K562 (cell line): ENCODE measurements at regions not wholly inside any gene's neighbourhood (a gene's known extent, or its start where the extent isn't known, plus 50 kb on each side); places are given as distances from the start of the nearest gene placed in this dataset.
A peak's percentile ranks its signal among the peaks of the same experiment; 100 is the strongest.

ENCODE experiments used
- BACH1 ChIP-seq: fragments of 200-800 bp; sonication (Bioruptor generic); IDR thresholded peaks from 2 replicates; pipeline ENCODE4 v1.6.1; 2016; ENCODE audit warnings: missing genetic modification characterization, missing compliant biosample characterization
- CBX2 ChIP-seq: fragments of 200-600 bp; sonication (generic); IDR thresholded peaks from one replicate; pipeline ENCODE4 v1.6.1; 2012; ENCODE audit warnings: mild to moderate bottlenecking, low read length, inconsistent platforms; ENCODE audit not compliant: insufficient read depth, poor library complexity, severe bottlenecking
- CREB3 ChIP-seq: fragments of 450-650 bp; conservative IDR thresholded peaks from 2 replicates; pipeline ENCODE4 v1.6.1; 2016; ENCODE audit warnings: missing genetic modification characterization, low read depth, mild to moderate bottlenecking, missing compliant biosample characterization, moderate library complexity
- CREM ChIP-seq: IDR thresholded peaks from 2 replicates; pipeline ENCODE4 v1.6.1; 2014; ENCODE audit warnings: antibody characterized with exemption, low read depth
- CSDE1 ChIP-seq, 2 experiments: fragments of 450-650 bp; IDR thresholded peaks; 2 replicates each; pipeline ENCODE4 v1.6.1; 2016; ENCODE audit warnings: mild to moderate bottlenecking in 1 of 2
- DMBX1 ChIP-seq: fragments of 250-450 bp; sonication (Bioruptor Pico); IDR thresholded peaks from 2 replicates; pipeline ENCODE4 v1.8.0; 2022; ENCODE audit warnings: inconsistent platforms, mild to moderate bottlenecking, moderate library complexity, borderline replicate concordance
- HNRNPH1 ChIP-seq: fragments of 200-400 bp; formaldehyde crosslinking; optimal IDR thresholded peaks from 2 replicates; pipeline ENCODE3; 2017; ENCODE audit warnings: low read depth, mild to moderate bottlenecking, low read length, moderate library complexity
- NR2C2 ChIP-seq, 2 experiments: fragments of 200-800 bp in 1 of 2; sonication (Bioruptor generic) in 1 of 2; sonication (generic) in 1 of 2; formaldehyde crosslinking in 1 of 2; IDR thresholded peaks; 2 replicates each; pipeline versions ENCODE4 v1.6.1 to v1.8.0; 2016 to 2022; ENCODE audit warnings: mild to moderate bottlenecking in 1 of 2, missing compliant biosample characterization in 1 of 2, missing genetic modification characterization in 1 of 2, missing genetic modification reagents in 1 of 2
- POLR3G ChIP-seq: IDR thresholded peaks from 2 replicates; pipeline ENCODE4 v1.6.1; 2011; ENCODE audit not compliant: insufficient read length, insufficient replicate concordance; ENCODE audit errors: extremely low read depth
- SMARCE1 ChIP-seq: fragments of 450-650 bp; IDR thresholded peaks from 2 replicates; pipeline ENCODE4 v1.7.1; 2016; ENCODE audit warnings: mild to moderate bottlenecking
- SPI1 ChIP-seq: IDR thresholded peaks from 2 replicates; pipeline ENCODE4 v1.6.1; 2011; ENCODE audit warnings: low read depth, low read length, control low read depth, borderline replicate concordance
- ZNF583 ChIP-seq: fragments of 250-450 bp; sonication (Bioruptor Pico); IDR thresholded peaks from 2 replicates; pipeline ENCODE4 v1.4.0; 2020
- TF ChIP-seq, protein P1 (sequence below), 3 experiments: fragments of 200-800 bp in 1 of 3; fragments of 250-450 bp in 1 of 3; fragments of 450-650 bp in 1 of 3; sonication (Bioruptor Pico) in 1 of 3; sonication (Bioruptor generic) in 1 of 3; formaldehyde crosslinking in 1 of 3; IDR thresholded peaks; 2 replicates each; pipeline versions ENCODE4 v1.6.1 to v1.8.0; 2016 to 2022; ENCODE audit warnings: mild to moderate bottlenecking in 2 of 3, missing genetic modification characterization in 2 of 3, missing compliant biosample characterization in 1 of 3, moderate library complexity in 1 of 3
- TF ChIP-seq, protein P2 (sequence below), 2 experiments: fragments of 200-800 bp in 1 of 2; sonication (Bioruptor generic) in 1 of 2; sonication (generic) in 1 of 2; formaldehyde crosslinking in 1 of 2; IDR thresholded peaks in 1 of 2; conservative IDR thresholded peaks in 1 of 2; 2 replicates each; pipeline versions ENCODE4 v1.5.0 to v1.6.1; 2016 to 2020; ENCODE audit warnings: missing compliant biosample characterization in 1 of 2, missing genetic modification characterization in 1 of 2, missing genetic modification reagents in 1 of 2
- TF ChIP-seq, protein P3 (sequence below): fragments of 250-450 bp; sonication (Bioruptor Pico); IDR thresholded peaks from 2 replicates; pipeline ENCODE4 v1.4.0; 2020; ENCODE audit warnings: mild to moderate bottlenecking, moderate library complexity

- TF ChIP-seq, protein P1, sequence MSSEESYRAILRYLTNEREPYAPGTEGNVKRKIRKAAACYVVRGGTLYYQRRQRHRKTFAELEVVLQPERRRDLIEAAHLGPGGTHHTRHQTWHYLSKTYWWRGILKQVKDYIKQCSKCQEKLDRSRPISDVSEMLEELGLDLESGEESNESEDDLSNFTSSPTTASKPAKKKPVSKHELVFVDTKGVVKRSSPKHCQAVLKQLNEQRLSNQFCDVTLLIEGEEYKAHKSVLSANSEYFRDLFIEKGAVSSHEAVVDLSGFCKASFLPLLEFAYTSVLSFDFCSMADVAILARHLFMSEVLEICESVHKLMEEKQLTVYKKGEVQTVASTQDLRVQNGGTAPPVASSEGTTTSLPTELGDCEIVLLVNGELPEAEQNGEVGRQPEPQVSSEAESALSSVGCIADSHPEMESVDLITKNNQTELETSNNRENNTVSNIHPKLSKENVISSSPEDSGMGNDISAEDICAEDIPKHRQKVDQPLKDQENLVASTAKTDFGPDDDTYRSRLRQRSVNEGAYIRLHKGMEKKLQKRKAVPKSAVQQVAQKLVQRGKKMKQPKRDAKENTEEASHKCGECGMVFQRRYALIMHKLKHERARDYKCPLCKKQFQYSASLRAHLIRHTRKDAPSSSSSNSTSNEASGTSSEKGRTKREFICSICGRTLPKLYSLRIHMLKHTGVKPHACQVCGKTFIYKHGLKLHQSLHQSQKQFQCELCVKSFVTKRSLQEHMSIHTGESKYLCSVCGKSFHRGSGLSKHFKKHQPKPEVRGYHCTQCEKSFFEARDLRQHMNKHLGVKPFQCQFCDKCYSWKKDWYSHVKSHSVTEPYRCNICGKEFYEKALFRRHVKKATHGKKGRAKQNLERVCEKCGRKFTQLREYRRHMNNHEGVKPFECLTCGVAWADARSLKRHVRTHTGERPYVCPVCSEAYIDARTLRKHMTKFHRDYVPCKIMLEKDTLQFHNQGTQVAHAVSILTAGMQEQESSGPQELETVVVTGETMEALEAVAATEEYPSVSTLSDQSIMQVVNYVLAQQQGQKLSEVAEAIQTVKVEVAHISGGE (CRISPR knock-in tag; IDR thresholded peaks at IDR 0.05), result 0 out of 6 replicates have a peak, but pooled peaks of 1 of the 3 experiments have one; percentile 11
- TF ChIP-seq HNRNPH1 (no peak), CBX2 (no peak), CSDE1 (IDR thresholded peaks at IDR 0.05) (no peak), BACH1 (tag) (0 out of 2 replicates have a peak, but pooled peaks have one; percentile 18), CREM (no peak), POLR3G (no peak), SPI1 (peak; percentile 19; the same call in 1 of the 2 replicates), ZNF583 (CRISPR knock-in tag) (0 out of 2 replicates have a peak, but pooled peaks have one; percentile 17), CREB3 (tag) (0 out of 2 replicates have a peak, but pooled peaks have one; percentile 37), DMBX1 (0 out of 2 replicates have a peak, but pooled peaks have one; percentile 4), NR2C2 (CRISPR knock-in tag; IDR thresholded peaks at IDR 0.05) (no peak), NR2C2 (tag; IDR thresholded peaks at IDR 0.05) (no peak), SMARCE1 (0 out of 2 replicates have a peak, but pooled peaks have one; percentile 6)
- TF ChIP-seq, protein P2, sequence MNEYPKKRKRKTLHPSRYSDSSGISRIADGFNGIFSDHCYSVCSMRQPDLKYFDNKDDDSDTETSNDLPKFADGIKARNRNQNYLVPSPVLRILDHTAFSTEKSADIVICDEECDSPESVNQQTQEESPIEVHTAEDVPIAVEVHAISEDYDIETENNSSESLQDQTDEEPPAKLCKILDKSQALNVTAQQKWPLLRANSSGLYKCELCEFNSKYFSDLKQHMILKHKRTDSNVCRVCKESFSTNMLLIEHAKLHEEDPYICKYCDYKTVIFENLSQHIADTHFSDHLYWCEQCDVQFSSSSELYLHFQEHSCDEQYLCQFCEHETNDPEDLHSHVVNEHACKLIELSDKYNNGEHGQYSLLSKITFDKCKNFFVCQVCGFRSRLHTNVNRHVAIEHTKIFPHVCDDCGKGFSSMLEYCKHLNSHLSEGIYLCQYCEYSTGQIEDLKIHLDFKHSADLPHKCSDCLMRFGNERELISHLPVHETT (CRISPR knock-in tag; conservative IDR thresholded peaks at IDR 0.05 in 1 of 2, IDR thresholded peaks at IDR 0.05 in 1 of 2), result 0 out of 4 replicates have a peak, but pooled peaks of 1 of the 2 experiments have one; percentile 36
- TF ChIP-seq, protein P3, sequence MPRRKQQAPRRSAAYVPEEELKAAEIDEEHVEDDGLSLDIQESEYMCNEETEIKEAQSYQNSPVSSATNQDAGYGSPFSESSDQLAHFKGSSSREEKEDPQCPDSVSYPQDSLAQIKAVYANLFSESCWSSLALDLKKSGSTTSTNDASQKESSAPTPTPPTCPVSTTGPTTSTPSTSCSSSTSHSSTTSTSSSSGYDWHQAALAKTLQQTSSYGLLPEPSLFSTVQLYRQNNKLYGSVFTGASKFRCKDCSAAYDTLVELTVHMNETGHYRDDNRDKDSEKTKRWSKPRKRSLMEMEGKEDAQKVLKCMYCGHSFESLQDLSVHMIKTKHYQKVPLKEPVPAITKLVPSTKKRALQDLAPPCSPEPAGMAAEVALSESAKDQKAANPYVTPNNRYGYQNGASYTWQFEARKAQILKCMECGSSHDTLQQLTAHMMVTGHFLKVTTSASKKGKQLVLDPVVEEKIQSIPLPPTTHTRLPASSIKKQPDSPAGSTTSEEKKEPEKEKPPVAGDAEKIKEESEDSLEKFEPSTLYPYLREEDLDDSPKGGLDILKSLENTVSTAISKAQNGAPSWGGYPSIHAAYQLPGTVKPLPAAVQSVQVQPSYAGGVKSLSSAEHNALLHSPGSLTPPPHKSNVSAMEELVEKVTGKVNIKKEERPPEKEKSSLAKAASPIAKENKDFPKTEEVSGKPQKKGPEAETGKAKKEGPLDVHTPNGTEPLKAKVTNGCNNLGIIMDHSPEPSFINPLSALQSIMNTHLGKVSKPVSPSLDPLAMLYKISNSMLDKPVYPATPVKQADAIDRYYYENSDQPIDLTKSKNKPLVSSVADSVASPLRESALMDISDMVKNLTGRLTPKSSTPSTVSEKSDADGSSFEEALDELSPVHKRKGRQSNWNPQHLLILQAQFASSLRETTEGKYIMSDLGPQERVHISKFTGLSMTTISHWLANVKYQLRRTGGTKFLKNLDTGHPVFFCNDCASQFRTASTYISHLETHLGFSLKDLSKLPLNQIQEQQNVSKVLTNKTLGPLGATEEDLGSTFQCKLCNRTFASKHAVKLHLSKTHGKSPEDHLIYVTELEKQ (CRISPR knock-in tag), result 0 out of 2 replicates have a peak, but pooled peaks have one; percentile 20
Measured at GRCh38 chr3:193911784-193912340, 224.1 kb upstream of the HES1 start (continued).
